ENCODE measurements at regions not wholly inside any gene's neighbourhood (a gene's known extent, or its start where the extent isn't known, plus 50 kb on each side); places are given as distances from the start of the nearest gene placed in this dataset.
A peak's percentile ranks its signal among the peaks of the same experiment; 100 is the strongest.

GRCh38 chr14:36028665-36029064 is 147.9 kb downstream of the PTCSC3 start:
- no peak for DNase-seq (ENCODE audit: low read depth in 2 of 2)

GRCh38 chr14:36028218-36028617 is 148.3 kb downstream of the PTCSC3 start:
- no peak for DNase-seq (ENCODE audit: low read depth in 2 of 2)

- DNase-seq (ENCODE audit: low read depth in 2 of 2) = no peak
Observed at GRCh38 chr14:36027354-36027753, 149.2 kb downstream of the PTCSC3 start.

- no peak for DNase-seq (ENCODE audit: low read depth in 2 of 2)
Observed at GRCh38 chr14:36022765-36023410, 153.6 kb downstream of the PTCSC3 start.

GRCh38 chr14:36021591-36022320 is 154.8 kb downstream of the PTCSC3 start:
- DNase-seq (ENCODE audit: low read depth in 2 of 2) = no peak

GRCh38 chr14:36021030-36021422 is 155.5 kb downstream of the PTCSC3 start:
- DNase-seq (ENCODE audit: low read depth in 2 of 2) = no peak

GRCh38 chr14:36020120-36021029 is 156.1 kb downstream of the PTCSC3 start:
- no peak for DNase-seq (ENCODE audit: low read depth in 2 of 2)

GRCh38 chr14:36019126-36019525 is 157.4 kb downstream of the PTCSC3 start:
- DNase-seq (ENCODE audit: low read depth in 2 of 2) = peak in 1 of 2 experiments; percentile 13

- DNase-seq (ENCODE audit: low read depth in 2 of 2) = no peak
Observed at GRCh38 chr14:36014236-36014635, 162.3 kb downstream of the PTCSC3 start.

- no peak for DNase-seq (ENCODE audit: low read depth in 2 of 2)
Observed at GRCh38 chr14:36013483-36013882, 163.0 kb downstream of the PTCSC3 start.

GRCh38 chr14:36012621-36013020 is 163.9 kb downstream of the PTCSC3 start:
- no peak for DNase-seq (ENCODE audit: low read depth in 2 of 2)

- DNase-seq (ENCODE audit: low read depth in 2 of 2) = no peak
Observed at GRCh38 chr14:36009643-36010042, 166.9 kb downstream of the PTCSC3 start.

- DNase-seq (ENCODE audit: low read depth in 2 of 2) = no peak
Observed at GRCh38 chr14:36006623-36007022, 169.9 kb downstream of the PTCSC3 start.

- DNase-seq (ENCODE audit: low read depth in 2 of 2) = no peak
Observed at GRCh38 chr14:36005670-36006069, 170.9 kb downstream of the PTCSC3 start.

- no peak for DNase-seq (ENCODE audit: low read depth in 2 of 2)
Observed at GRCh38 chr14:36001936-36002335, 174.6 kb downstream of the PTCSC3 start.

- no peak for DNase-seq (ENCODE audit: low read depth in 2 of 2)
Observed at GRCh38 chr14:35999294-35999693, 173.2 kb downstream of the BRMS1L start.

GRCh38 chr14:35998303-35998702 is 172.2 kb downstream of the BRMS1L start:
- no peak for DNase-seq (ENCODE audit: low read depth in 2 of 2)

- DNase-seq (ENCODE audit: low read depth in 2 of 2) = no peak
Observed at GRCh38 chr14:35993684-35993960, 167.5 kb downstream of the BRMS1L start.

- no peak for DNase-seq (ENCODE audit: low read depth in 2 of 2)
Observed at GRCh38 chr14:35992816-35993683, 166.9 kb downstream of the BRMS1L start.

- DNase-seq (ENCODE audit: low read depth in 2 of 2) = no peak
Observed at GRCh38 chr14:35991356-35991755, 165.2 kb downstream of the BRMS1L start.

- no peak for DNase-seq (ENCODE audit: low read depth in 2 of 2)
Observed at GRCh38 chr14:35989736-35990135, 163.6 kb downstream of the BRMS1L start.

All from fibroblast of skin of left biceps (primary cell).